HG03135 (cell line): ENCODE measurements at regions not wholly inside any gene's neighbourhood (a gene's known extent, or its start where the extent isn't known, plus 50 kb on each side); places are given as distances from the start of the nearest gene placed in this dataset.

Source experiments
- ATAC-seq: cut with Tn5 transposase; IDR thresholded peaks from one replicate; pipeline ENCODE4 v1.9.1; 2021; ENCODE audit warnings: mild to moderate bottlenecking, moderate library complexity; ENCODE audit not compliant: unreplicated experiment

DNA sequence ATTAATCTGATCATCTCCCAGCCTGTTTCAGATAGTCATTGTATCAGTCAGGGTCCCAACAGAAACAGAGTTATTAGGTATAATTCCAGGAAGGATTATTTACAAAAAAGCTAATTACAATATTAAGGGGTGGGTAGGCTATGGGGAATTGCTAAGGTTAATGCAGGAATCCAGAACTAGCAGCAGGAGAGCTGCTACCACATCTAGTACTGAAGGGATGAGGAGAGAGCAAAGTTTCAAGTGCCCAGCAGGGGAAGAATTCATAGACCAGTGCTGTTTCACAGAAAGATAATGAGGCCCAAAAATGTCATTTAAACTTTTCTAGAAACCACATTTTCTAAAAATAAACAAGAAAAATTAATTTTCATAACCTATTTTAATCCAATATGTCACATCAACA, 284.2 kb downstream of the HACE1 start:
- no peak for ATAC-seq

DNA sequence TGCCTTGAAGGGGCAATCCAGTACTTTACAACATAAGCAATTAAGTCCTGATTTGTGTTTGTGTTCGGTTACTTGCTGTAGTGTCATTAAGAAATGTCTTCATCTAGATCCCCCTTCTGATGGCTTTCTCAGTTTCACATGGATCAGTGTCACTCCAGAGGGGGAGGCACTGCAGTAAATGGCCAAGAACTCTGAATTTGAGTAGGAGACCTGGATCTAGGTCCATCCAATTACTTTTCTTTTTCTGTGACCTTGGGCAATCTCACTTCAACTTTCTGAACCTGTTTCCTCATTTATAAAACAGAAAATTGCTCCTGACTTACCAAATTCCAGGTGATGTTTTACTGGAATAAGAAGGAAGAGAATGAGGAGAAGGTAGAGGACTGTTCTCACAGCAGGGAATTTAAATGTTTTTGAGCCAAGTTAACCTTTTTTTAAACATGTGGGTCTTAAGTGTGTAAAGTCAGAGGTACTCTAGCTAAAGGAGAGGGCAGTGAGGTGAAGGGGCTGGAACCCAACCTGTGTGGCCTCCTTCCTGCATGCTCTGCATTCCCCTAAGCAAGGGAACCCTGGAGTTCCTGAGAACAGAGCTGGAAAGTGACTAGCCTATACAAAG, 285.5 kb downstream of the HACE1 start:
- ATAC-seq = no peak

DNA sequence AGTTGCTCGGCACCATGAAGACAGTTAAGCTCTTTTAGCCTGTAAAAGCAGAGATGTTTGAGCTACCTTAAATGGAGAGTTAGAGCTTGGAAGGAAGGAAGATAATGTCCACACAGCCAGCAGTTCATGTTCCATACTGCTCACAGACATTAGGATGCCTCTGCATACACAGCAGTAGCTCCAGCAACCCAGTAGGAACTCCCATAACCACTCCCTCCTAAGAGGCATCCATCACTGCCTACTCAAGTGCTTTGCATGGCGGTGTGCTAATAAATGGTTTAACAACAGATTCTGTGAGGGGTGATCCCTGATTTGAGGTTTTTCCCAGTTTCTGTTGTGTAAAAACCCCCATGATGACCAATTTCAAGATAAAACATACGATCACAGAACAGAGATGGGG, 286.4 kb downstream of the HACE1 start:
- no peak for ATAC-seq

DNA sequence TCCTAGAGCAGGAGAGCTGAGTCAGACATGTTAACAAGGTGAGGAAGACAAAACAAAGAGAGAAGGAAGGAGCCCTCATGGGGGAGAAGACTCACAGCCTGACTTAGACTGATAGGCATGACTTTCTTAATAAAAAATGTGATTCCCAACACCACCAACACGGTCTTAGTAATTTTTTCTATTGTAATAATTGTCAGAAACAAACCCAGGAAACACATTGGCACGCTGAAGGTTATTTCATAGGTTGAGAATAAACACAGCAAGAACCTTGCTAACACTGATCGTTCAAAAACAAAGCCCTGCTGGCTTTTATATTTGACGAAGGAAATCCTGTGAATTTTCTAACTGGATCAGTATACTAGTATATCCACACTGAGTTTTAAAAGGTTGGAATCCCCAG, 286.8 kb downstream of the HACE1 start:
- no peak for ATAC-seq

DNA sequence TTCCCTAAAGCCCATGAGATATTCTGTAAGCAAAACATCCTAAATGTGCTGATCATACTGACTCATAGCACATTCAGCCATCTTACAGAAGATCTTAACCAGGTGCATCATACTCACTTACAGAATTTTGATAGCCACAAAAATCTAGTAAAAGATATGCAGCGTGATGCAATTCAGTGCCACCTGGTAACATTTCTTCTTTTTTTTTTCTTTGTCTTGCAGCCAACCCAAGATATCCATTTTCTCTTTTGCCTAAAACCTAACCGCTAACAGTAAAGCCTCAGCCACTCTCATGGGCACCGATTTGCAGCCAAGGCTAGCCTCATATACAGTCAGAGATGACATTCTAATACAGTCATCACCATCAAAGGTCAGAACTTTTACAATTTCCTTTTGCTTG, 293.3 kb downstream of the HACE1 start:
- ATAC-seq = no peak

DNA sequence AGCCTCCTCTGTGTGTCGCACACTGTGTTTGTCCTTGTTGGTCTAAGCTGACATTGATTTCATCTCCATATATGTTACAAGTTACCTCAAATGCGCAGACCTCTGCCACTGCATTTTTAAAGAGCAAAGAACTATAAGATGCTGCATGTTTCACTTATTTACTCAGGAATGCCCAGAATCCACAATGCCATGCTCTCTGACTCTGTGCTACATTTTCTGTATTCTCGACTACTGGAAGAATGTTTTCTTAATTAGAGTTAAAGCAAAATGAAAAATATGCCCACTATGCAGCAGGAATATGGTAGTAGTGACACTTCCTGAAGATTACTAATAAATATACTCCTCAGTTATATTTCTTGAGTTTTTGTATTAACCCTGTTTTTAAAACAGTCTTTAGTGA, 296.4 kb downstream of the HACE1 start:
- no peak for ATAC-seq

DNA sequence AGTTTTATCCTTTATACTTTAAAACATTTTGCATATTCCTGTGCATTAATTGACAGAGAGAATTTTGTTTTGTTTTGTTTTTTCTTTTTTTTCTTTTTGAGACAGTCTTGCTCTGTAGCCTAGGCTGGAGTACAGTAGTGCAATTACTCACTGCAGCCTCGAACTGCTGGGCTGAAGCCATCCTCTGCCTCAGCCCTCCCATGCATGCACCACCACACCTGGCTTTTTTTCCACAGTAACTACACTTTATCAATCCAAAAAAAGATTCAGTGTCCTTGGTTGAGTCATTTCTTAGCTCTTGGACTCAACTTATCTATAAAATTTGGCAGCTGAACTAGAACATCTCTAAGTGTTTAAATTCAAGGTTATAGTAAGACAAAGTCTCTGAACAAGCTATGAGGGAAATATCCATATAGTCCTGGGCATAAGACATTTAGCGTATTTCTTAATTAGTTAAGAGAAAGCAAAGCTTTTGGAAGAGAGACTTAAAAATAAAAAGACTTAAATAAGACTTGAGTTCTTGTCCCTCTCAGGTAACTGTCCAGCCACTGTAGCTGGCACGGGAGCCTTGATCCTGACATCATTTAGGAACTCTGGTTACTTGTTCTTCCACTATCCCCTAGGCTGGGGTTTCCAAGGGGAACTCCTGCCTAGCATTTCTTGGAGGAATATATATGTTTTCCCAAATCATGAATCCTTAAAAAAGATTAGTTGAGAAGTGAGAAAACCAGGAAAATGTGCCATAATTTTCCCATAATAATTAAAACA, 300.1 kb downstream of the HACE1 start:
- ATAC-seq = no peak

DNA sequence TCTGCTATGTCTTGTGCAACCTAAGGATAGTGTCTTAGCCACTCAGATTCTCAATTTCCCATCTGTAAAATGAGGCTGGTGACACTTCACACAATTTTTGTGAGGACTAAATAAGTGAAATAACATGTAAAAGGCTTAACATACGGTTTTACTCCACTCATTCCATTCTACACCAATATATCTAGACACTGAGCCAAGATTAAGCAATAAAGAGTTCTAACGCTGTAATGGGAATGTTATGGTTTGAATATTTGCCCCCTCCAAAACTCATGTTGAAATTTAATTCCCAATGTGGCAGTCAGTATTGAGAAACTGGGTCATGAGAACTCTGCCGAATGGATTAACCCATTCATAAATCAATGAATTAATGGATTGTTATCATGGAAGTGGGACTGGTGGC, 301.0 kb downstream of the HACE1 start:
- no peak for ATAC-seq

DNA sequence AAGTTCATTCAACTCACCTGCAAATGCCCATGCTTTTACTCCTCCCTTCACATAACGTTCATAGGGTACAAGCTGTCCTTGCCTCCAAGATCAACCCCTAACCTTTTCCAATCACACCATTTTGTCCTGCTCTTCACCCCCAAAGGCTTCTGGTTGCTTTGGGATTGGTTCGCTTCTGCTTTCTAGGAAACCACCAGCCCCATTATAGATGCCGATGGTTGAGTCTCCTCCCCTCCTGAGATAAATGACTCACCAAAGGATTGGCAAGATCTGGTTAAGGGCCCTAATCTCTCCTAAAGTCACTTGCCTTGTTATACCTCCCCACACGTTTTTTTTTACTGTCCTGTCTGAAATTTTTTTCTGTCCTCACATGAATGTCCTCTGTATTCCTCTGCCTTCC, 311.4 kb downstream of the HACE1 start:
- ATAC-seq = no peak

DNA sequence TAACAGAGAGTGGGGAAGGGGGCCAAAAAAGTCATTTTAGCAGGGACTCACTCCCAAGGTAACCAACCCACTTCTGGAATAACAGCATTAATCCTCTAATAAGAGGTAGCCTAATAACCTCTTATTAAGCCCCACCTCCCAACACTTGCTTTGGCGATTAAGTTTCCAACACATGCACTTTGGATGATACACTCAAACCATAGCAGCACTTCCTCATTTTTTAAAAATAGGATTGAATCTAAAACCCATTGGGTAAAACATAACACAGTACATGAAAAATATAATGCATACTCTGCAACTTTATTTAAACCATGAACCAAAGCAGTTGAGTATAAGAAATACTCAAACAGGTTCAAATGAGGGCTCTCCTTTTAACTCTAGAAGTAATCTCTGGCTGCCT, 318.3 kb downstream of the HACE1 start:
- no peak for ATAC-seq

DNA sequence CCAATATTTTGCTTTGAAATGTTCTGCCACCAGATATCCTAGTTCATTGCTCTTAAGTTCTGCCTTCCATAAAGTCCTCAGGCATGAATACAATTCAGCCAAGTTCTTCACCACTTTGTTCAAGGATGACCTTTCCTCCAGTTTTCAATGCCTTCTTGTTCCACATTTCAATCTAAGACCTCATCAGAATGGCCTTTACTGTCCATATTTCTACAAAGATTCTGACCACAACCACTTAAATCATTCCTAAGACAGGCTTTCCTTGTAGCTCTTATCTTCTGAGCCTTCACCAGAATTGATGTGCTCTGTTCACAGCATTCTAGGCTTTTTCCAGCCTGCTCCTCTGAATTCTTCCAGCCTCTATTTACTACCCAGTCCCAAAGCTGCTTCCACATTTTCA, 319.0 kb downstream of the HACE1 start:
- ATAC-seq = no peak

DNA sequence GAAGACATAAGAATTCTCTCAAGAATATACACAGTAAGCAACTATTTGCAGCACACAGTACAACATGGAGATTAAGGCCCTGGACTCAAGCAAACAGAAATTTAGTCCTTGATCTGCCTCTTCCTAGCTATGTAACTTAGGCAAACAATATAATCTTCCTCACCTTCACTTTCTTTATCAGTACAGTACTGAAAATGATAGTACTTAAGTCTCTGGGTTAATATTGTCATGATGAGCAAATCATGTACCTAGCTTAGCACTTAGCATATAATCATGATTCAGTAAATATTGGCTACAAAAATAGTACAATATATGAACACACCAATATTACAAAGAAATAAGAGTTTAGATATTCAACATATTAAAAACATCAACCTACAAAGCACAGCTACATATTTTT, 320.5 kb downstream of the HACE1 start:
- no peak for ATAC-seq

DNA sequence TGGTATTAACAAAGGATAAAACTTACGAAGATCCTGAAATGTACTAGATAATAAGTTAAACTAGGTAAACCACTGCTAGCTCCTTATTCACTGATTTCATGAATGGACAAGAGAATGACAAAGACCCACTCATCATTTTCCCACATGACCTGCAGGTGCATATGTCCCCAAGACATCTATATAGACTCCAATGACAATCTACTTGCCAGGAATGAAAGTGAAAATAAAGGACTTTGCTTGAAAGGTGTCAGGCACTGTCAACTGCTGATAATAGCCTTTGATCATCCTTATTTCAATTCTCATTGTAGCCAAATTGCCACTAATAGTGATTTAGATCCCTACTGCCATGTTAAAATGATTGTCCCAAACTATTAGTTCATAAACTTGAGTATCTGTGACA, 321.8 kb downstream of the HACE1 start:
- ATAC-seq = no peak

DNA sequence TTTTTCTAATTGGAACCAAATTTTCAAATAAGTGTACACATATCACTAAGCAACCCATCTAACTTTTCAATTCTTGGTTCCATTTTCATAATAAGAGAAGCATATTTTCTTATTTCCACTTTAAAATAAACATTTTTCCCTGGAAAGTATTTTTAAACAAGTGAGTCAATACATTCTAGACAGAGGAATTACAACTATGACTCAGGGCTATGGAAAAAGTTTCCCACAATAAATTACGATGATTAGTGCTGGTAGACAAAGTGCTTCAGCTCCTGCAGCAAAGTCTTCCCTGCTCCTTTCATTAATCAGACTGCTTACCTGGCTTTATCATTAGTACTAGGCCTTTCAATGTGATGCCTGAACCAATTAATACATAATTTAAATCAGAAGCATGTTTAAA, 322.5 kb downstream of the HACE1 start:
- no peak for ATAC-seq

DNA sequence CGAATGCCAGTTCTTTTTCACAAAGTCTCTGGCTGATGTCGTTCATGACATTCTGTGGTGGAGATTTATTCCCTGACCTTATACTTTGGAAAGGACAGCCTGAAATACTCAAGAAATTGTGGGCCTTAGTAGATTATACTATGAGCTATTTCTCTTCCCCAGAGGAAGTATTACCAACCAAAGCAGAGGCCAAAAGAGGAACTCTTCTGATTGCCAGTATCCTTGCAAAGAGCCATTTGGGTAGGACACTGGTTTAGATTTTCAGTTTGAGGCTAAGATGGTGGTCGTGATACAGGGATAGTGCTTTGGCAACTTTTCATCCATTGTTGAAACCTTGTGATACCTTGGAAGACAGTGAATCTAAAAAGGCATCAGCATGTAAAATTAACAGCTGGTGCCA, 327.3 kb downstream of the HACE1 start:
- ATAC-seq = no peak

DNA sequence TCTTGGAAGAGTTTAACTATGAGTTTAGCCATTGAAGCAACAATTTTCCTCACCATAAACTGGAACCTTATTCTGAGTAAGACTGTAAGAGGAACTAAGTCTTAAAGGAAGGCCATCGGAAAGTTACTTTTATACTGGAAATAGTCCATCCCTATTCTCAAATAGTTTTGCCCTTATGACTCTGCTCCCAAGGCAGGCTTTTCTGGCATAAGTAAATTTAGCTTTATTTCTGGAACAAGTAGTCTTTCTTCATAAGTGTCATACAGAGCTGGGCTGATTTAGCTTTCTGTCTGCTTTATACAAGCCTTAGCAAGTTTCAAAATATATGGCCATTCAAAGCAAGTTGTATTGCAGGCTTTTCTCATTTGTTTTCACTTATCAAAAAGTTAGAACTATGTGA, 328.1 kb downstream of the HACE1 start:
- no peak for ATAC-seq

DNA sequence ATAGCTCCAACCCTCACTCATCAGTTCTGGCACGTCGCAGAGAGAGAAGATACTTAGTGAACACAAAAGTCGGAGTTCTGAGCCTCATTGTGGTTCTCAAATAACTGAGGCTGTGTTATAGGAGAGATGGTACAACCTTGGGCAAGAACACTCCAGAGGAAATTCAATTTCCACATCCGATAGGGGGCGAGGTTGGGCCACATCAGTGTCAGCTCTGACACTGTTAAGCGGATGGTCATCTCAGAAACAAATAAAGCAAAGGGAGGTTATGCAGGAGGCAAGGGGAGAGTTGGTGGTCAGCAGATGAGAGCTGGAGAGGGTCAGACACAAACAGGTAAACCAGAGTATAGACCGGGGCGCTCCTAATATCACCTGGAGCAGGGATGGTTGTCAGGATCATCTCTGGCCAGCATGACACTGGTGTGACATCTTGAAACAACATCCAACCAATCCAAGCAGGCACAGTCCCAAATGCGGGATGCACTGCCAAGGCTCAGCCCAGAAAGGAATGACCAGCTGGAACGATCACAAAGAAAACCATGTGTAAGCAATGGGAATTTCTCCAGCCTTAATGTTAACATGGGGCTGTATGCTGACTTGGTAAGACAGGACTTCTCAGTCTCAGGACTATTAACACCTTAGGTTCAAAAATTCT, 331.8 kb downstream of the HACE1 start:
- ATAC-seq = no peak

DNA sequence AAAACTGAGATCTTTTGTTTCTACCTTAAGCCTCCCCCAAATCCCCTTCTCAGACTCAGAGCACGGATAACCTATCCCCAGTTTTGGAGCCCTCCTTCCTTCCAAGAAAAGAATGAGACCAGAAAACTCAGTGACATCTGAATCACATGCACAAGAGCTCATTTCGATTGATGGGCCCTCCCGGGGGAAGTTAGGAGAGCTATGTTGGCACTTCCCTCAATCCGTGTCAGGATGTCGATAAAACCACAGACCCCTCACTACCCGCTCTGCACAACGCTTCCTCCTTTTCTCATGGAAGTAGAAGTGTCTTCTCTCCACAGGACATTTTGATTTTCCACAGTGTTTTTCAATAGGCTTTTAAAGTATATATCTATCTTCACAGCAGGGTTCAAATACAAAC, 332.4 kb downstream of the HACE1 start:
- no peak for ATAC-seq

DNA sequence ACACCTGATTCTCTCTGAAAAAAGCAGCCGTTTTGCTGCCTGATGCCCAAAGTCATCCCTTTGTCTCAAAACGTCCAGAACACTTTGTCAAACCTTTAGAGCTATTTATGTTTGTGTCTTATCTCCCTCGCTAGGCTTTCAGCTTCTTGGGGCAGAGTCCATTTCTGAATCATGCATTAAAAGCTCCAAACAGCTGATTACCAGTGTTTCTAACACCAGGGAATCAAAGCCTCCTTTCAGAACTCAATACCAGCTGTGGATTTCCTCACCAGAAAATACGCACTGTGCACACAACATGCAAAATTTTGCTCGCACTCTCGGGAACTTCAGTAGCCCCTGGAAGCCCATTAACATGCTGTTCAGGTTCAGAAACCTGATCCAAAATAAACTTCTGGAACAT, 333.3 kb downstream of the HACE1 start:
- ATAC-seq = no peak

DNA sequence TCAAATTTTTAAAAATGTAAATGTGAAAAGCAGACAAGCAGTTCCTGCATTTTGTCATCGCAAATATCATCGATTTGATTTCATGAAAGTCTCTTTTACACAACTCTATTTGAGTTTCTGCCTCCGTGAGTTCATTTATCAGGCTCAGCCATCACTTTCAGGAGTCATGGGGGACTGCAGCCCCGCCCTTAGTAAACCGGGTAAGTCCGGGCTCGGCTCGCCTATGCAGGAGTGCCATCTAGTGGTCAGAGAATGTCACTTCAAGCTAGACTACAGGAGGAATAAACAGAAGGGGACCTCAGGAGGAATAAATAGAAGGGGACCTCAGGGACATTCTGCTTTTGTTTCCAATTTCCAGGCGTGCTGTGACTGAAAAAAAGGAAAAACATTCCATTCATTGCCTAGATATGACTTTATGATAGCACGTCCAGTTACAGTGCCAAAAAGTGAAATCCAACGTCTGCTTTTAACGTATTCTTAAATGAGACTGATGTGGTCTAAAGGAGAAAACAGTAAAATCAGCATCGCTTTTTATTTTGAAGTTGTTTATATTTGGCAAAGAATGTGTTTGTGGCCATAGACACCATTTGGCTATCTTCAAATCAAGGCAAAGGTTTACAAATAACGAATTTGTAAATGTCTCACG, 333.9 kb downstream of the HACE1 start:
- ATAC-seq = peak; percentile 100

DNA sequence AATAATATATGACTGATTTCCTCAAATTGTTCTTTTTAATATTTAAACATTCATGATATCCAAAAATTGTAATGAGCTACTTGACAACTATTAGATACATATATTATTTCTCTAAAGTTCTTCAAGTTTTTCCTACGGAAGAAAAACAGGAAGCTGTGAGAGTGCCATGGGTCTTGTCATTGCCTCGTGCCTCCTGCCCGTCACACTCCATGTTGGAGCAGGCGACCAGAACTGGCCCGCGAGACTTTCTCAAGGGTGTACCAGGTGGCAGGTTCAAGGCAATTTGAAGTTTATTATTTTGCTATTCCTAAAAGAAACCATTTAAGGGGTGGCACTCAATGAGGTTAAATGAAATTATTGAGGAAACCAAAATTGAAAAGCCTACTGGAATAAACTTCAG, 337.2 kb downstream of the HACE1 start:
- no peak for ATAC-seq

DNA sequence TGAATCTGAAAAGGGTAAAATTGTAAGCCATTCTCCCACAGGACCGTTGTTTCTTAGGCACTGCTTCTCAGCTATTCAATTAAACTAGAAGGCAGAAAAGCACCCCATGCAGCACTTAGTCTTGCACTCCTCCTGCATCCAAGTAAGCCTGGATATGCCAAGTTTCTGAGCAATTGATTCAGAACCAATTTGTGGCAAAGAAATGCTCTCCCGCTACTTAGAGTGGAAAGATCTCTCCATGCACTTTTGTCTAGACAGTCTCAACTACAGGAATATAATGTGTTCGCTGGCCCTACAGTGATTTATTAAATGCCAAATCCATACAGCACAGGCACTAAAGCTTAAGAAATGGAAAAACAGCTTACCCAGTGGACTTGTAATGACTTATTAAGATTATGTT, 338.5 kb downstream of the HACE1 start:
- ATAC-seq = no peak
